Stimulated activated CD8-positive, alpha-beta memory T cell treated with anti-CD3 and anti-CD28 coated beads, Interleukin-7, amount 100 ng/mL, for 4 hours (primary cell): ENCODE measurements at regions not wholly inside any gene's neighbourhood (a gene's known extent, or its start where the extent isn't known, plus 50 kb on each side); places are given as distances from the start of the nearest gene placed in this dataset.
"Not testable (repeated sequence)": the region's sequence is repeated elsewhere in the genome, so short reads cannot be mapped to it uniquely, and the experiment has no call there.

Experiments used
- DNase-seq, 2 donors: peaks; one replicate each; pipeline ENCODE4 v3.0.0-alpha.2; 2020; ENCODE audit warnings: low read depth in 2 of 2

DNA sequence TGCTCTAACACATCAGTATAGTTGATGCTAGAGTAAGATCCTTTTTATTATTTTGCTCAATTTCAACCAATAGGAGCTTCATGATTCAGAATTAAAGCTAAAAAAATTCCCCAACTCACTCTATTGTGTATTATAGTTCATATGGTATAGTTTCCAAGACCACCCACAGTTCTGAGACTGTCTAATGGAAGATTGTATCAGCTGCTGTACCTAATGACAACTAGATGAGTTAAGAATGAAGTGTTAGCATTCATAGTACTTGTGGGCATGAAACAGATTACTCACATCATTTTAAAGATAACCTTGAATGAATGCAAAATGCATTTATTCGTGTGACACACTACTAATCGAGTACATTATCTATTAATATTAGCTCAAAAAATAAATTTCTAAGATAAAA, 289.9 kb upstream of the ATP11B start:
- DNase-seq: no peak

DNA sequence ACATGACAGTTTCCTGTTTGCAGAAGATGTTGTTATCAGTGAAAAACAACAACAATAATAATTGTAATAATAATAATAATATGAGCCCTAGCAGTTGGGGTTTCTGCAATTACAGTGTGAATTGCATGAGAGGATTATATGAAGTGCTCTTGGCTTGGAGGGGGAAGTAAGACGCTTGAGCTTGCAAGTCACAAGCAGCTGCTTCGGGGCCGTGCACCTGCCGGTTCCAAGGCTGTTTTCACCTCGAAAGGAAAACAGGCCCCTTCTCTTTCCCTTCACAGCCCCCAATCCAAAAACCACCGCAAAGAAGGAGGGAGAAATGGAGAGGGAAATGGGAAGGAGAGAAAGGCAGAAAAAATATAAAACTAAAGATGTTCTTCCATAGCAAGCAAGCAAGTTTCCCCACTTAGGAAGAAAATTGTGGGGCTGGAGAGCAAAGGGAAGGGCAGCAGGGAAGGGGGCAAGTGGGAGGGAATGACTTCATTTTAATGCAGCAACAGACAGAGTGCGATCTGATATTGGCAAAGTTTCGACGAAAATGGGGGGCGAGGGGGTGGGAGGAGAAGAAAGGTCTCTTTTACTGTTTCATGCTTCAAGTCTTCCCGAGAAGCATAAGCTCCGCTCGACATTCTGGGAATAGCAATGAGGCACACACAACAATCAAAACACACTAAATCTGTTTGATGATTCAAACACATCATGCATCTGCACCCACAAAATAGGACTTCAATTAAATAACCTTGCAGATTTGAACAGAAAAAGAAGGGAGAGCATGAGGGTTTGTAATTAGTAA, 284.2 kb upstream of the ATP11B start:
- no peak for DNase-seq

DNA sequence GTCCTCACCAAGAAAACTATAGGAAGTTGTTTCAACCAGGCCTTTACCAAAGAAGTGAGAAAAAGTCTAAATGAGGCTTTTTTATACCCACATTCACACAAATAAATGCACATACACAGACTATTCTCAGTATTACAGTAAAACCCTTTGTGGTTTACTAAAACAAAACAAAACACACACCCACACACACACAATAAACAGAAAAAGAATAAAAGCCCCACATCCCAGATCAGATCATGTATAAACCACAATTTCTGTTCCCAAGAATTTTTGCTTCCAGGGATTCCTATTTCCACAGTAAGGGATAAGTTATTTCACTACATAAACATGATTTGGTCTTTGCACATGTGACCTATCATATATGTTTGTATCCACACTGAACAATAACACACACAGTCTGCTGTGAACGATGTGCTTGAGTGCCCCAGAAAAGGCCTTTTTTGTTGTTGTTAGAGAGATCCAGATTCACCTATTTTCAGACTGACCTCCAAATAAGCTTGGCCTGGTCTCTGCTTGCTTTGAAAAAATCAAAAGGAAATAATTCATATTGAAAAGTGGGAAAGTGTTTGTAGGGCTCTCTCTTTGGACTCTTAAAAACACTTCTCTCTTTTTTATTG, 283.4 kb upstream of the ATP11B start:
- DNase-seq: no peak

DNA sequence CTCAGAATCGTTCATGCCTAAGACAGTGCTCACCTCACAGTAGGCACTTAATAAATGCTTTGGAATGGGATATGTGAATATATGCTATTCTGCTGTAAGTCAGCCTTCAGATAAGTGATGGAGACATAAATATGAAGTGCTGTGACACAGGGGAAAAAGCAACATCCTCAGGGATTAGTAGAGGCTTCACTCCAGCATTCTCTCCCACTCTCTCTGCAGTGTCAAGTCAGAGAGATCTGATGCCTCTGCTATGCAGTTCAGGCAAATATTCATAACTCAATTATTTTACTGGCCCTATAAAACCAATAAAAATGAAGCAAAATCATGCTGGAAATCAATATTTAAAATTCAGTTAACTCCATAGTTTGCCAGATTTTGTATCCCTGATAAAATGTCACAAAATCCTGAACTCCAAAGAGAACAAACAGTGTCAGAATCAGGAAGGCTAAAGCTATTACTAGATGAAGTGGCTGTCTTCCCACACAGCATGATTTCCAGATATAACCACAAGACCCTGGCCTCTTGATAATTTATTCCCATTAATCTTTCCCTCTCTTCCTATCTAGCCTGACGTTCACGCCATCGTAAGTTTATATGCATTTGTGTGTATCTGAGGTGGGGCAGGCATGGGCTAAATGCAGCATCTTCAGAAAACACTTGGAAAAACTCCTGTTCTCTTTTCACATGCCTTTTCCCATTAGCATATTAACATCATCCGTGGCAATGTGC, 278.9 kb upstream of the ATP11B start:
- DNase-seq: no peak

DNA sequence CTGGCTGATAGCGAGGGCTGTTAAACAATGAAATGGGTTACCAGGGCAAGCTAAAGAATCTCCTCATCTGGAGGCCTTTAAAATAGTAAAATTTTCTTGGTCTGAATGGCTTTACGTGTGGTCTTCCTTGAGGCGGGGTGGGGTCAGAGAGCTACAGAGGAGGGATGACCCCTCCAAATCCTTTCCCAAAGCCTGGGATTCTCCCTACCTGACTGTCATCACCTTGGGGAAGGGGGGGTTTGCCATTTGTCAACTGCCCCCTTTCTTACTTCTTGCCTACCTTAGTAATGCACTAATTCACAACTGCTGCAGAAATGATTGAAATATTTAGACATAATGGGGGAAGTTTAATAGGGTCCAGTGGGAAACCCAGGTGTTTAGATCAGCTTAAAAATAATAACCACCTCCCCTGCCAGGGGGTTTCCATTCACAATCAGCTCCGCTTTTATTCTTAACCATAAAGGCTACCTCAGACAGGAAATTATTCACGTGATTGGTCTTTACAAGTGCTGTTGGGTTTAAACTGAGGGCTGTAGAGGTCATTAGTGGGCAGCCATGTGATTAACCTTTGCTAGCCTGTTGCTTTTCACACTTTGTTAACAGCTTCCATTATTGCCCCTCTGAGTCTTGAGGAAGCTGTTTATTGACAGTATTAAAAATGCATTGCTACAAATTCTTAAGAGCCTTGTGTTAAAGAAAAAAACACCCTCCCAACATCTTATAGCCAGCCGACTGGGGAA, 276.5 kb upstream of the ATP11B start:
- no peak for DNase-seq

DNA sequence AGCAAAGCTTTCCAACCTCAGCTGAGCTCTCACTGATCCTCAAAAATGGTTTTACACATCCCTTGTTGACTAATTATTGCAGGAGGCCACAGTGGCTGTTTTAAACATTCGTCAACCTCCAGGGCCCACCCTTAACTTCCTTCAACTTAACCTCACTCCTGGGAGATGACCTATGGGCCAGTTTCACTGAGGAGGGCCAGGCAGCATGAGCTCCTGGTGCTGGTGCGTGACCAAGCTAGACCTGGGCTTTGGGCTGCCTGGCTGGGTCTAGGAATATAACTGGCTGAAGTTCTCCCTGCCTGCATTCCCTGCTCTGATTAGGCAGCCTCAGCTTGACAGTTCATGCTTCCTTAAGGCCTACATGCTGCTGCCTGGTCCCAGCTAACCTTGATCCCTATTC, 273.7 kb upstream of the ATP11B start:
- DNase-seq: no peak

DNA sequence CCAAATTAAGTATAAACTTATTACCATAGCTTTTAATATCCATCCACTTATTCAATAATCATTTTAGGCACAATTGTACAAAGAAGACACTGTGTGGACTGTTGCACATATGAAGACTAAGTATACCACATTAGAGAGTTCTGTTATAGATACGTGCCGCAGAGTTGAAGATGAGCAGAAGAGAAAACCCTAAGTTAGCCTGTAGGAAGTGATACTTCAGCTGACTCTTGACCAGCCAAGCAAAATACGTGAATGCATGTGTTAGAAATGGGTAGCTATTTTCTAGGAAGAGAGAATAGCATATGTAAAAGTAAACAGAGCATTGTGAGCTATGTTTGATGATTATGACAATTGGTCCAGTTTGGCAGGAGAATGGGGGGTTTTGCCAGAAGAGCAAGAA, 272.0 kb upstream of the ATP11B start:
- no peak for DNase-seq

DNA sequence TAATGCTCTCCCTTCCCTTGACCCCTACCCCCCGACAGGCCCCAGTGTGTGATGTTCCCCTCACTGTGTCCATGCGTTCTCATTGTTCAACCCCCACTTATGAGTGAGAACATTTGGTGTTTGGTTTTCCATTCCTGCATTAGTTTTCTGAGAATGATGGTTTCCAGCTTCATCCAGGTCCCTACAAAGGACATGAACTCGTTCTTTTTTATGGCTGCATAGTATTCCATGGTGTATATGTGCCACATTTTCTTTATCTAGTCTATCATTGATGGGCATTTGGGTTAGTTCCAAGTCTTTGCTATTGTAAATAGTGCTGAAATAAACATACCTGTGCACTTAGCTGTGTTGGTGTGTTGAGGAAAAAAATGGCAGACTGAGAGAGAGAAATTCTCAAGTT, 269.9 kb upstream of the ATP11B start:
- not testable (repeated sequence) for DNase-seq

DNA sequence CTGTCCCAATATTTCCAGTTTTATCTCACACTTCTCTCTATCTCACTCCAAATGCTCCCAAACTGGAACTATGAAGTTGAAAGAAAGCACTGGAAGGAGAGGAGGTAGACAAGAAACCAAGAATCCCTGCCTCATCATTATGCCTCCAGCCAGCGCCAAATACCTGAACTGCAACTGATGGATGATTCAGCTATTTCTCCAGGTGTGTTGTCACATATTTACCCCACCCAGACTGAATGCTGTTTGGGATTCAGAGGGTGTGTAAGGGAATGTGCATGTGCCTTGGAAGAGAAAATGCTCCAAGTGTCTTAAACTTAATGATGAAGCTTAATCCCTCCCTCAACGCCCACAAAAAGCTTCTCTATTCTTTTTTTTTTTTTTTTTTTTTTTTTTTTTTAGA, 269.5 kb upstream of the ATP11B start:
- no peak for DNase-seq

DNA sequence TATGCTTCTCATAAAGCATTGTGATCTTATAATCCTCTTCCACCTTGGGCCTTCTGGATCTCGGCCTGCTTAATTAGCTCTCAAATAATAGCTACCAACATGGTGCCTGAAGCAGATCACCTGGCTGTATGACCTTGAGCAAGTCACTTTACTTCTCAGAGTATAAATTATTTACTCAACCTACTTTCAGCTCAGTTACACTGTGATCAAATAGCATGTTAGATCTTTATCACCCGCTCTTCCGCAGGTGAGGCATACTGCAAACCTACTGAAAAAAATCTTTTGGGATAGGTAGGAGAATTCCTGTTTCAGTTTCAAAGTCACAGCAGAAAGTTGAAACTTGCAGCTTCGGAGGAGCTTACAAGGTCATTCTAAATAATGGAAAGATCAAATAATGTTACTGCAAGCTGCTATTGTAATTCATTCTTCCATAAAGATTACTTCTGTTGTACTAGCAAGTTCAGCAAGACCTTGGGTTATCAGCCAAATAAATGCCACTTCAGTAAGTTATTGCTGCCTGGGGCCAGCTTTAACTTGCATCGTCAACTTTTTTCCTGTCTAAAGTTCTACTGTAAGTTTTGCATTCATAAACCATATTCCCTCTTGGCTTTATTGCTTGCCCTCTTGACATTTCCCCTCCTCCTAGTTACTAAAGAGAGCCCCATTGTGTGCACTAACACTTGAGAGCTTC, 268.4 kb upstream of the ATP11B start:
- no peak for DNase-seq

DNA sequence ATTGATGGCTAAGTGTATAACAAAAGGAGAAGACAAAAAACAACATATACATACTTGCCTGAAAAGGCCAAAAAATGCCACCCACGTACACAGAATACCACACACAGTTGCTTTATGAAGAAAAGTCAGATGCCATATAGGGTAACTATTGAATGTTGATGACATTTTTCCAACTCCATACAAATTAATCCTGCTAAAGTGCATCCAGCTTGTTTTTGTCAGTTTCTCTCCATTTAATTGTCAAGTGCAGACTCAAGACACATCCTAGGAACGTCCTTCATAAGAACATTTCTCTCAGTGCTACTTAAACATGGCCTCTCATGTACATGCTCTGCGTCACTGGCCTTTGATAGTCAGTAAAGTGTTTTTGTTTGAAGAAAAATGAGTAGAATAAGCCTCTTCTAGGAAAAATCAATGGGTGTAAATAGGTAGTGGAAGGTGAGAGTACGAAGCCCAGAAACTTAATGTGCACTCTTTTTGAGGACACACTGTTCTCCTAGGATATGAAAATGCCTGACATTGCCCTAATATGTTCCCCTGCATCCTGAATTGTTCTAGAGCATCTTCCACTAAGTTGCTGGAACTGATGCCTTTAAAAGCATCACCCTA, 267.4 kb upstream of the ATP11B start:
- DNase-seq: no peak

DNA sequence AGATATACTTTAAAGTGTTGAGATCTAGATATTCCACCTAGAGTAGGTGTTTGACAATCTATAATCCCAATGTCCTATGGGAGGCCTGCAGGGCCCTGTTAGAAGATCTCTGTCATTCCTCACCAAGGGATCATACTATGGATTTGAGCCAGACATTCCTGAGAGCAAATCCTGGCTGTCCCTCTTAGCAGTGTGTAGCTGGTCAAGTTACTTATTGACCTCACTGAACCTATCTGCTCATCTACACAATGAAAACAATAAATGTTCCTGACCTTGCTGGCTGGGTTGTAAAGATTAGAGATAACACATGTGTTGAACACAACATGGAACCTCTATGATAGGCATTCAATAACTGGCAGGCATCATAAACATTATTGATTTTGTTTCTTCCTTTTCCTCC, 265.6 kb upstream of the ATP11B start:
- no peak for DNase-seq

DNA sequence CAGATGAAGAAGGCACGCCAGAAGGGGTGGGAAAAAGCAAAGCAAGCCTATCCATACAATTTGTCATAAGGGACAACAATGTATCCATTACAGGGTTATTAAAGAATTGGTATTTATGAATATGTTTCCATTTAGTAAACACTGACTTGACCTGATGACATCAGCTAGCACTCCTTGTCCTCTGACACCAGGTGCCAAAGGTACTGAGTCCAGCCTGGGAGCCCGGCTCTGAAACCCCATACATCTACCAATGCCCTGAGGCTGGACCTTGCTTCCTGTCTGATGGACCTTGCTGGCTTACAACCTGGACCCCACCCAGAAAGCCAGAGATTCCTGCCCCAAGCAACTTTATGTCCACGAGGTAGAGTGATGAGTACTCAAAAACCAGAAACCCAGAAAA, 263.0 kb upstream of the ATP11B start:
- no peak for DNase-seq

DNA sequence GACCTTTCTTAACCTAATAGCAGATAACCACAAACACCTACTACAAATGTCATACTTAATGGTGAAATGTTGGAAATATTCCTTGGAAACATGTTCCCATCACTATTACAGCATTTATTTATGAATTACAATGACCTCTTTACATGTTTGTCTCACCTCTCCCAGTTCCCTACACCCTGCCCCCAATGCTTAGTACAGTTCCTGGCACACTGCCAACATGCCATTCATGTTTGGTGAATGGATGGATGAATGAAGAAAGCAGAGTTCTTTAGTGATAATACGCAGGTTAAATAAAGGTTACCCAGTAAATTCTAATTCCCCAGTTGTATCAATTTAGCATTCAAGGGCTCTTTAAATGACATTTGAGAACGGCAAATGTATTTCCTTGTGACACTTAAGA, 259.9 kb upstream of the ATP11B start:
- no peak for DNase-seq

DNA sequence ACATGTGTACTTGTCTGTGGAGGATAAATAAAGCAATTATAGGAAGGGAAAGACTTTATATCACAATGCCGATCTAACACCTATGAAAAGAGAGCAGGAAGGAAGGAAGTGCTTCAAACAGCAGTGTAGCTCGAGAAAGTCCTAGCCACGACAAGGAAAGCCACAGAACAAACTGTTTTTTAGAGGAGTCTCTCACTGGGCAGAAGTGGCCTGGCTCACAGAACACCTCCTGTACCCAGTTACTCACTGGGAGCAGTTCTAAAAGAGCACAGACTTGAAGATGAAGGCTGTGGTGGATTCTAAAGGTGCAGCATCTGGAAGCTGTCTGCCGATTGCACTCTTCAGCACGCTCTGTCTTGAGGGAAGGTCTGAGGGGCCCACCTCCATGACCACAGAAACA, 248.8 kb upstream of the ATP11B start:
- DNase-seq: no peak

DNA sequence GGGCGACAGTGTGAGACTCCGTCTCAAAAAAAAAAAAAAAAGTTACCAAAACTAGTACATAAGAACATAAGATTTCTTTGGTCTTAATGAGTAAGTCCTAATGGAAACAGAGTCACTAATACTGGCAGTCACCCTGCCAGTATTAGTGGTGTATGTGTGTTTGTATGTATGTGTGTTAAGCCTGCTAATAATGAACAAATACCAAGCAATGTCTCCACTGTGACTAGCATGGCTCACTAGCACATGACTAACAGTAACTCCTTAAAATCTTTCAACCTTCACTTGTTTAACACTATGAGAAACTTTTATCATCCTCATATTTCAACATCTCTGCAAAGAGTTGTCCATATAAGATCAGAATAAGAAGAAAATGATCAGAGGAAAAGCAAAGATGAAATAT, 231.0 kb upstream of the ATP11B start:
- no peak for DNase-seq

DNA sequence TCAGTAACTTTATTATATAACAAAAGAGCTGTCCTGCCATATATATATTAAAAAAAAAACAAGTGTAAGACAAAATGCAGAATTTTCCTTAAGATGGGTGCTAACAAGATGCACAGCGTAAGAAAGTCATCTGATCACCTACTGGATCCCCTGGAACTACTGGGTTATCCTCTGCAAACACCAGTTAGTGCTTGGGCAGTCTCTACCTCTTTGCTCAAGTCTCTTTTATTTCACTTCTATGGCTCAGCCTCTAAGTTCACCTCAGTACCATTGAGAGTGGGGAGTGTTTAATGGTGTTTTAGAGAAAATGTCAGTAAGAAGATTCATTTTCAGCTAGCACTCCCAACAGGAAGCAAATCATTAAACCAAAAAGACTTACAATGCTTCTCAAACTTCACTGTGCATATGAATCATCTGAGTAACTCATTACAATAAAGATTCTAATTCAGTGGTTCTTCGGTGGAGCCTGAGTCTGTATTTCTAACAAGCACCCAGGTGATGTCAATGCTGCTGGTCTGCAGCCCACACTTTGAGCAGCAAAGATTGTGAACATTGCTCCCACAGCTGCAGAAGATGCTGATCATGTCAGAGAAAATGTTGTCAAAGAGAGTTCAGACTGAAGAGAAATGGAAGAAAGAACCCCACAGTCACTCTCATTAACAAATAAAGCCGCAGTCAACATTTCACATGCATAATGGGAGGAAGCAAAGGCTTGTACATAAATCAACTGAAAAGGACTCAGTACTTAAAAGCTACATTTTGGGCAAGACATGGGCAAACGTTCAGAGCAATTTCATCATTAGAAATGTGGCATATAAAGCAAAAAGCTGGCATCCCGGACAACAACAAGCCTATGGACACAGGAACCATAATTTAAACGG, 227.1 kb upstream of the ATP11B start:
- no peak for DNase-seq

DNA sequence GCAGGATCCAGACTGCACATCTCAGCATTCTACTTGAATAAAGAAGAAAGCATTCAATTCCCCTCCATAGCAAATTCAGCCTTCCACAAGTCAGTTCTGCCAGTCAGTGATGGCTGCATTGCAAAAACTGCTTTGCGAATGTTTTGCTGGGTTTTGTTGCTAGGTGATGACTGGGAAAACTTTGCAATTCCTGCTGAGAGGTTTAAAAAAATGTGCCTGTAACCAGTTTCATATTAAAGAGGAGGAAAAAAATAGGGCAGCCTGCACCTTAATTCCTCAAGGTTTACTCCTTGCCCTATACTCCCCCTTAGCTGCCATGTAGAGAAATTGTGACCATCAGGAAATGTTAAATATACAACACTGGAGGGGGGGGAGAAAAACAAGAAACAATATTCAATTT, 225.6 kb upstream of the ATP11B start:
- no peak for DNase-seq

DNA sequence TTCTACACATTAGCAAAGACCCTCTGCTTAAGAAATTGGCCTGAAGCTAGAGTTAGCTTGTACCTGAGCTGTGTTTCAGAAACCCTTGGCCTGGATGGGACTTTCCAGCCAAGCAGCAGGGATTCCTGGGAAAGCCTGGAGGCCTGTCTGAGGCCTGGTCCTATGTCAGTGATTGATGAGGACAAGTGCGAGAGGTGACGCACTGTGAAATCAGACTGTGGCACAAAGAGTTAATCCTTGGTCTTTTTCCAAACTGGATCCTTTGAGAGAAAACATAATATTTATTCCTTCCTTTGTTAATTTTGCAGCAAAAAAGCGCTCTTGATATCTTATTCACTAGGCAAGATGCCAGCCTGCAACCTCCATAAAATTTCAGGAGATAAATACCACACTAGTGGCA, 225.0 kb upstream of the ATP11B start:
- DNase-seq: no peak

DNA sequence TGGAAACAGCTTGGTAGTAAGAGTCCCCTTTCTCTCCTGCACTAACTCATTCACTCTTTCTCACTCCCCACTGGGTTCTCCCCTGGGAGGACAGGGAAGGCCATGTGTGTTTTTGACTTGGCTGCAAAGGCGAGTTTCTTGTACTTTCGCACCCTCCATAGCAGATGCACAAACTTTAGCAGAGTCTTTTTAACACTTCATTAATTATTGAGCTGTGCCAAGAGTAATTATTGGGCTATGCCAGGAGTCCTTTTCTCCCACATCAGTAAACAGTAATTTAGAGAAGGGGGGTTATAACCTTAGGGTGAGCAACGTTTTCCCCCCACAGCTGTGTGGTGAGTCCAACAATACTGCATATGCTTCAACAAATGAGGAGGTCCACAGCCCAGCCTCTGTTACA, 224.4 kb upstream of the ATP11B start:
- DNase-seq: no peak
